ENCODE measurements at regions not wholly inside any gene's neighbourhood (a gene's known extent, or its start where the extent isn't known, plus 50 kb on each side); places are given as distances from the start of the nearest gene placed in this dataset.
"Not testable (repeated sequence)": the region's sequence is repeated elsewhere in the genome, so short reads cannot be mapped to it uniquely, and the experiment has no call there.

DNA sequence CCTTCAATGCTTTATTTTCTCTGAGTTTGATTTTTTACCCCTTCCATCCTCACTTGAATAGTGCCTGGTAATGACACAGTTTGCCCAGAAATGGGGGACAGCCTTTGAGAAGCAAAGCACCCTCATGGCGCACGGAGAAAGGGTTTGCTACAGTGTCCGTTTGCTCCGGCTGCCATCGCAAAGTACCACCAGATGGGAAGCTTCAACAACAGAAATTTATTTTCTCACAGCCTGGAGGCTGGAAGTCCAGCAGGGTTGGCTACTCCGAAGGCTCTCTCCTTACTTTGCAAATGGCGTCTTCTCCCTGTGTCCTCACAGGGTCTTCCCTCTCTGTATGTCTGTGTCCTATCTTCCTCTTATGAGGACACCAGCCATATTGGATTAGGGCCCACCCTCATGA lies 327.7 kb upstream of the KAZN start:
- DNase-seq, result no peak

DNA sequence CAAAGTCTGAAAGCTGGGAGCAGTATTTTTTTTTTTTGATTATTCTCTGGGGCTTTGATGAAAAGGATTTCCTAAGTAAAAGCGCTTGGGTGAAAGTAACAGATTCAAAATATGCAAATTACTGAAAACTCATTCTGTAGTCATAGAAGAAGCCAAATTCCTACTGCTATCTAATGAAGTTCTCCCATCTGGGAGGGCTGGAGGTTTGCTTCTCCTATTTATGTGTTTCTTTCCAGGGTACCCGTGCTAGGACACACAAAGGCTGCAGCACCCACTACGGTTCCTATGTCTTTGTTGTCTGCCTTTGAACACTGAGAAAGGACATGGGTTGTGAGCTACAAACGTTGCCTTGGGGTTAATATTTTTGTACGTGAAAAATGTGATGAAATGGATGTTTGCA lies 324.7 kb upstream of the KAZN start:
- no peak for DNase-seq

DNA sequence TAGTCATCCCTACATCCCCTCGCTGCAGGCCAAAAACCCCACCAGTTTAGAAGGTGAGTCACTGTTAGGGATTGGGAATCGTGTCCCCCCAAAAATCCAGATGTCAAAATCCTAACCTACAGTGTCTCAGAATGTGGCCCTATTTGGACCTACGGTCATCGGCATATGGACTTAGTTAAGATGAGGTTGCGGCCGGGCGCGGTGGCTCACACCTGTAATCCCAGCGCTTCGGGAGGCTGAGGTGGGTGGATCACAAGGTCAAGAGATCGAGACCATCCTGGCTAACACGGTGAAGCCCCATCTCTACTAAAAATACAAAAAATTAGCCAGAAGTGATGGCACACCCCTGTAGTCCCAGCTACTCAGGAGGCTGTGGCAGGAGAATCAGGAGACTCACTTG lies 318.6 kb upstream of the KAZN start:
- not testable (repeated sequence) for DNase-seq

DNA sequence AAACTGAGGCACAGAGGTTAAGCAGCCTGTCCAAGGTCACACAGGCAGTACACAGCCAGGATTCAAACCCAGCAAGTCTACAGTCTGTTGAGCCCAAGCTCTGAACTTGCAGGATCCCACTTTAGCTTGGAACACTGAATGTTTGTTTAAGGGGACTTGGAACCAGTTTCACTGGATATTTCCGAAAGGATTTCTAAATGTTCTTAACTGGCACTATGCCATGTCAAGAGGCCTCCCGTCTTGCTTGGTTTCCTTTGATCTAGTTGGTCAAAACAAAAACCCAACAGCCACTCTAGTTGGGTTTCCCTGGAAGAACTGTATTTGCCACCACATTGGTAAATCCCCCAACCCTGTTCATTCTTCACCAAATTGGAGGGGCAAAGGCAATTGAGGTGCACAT lies 317.6 kb upstream of the KAZN start:
- no peak for DNase-seq

DNA sequence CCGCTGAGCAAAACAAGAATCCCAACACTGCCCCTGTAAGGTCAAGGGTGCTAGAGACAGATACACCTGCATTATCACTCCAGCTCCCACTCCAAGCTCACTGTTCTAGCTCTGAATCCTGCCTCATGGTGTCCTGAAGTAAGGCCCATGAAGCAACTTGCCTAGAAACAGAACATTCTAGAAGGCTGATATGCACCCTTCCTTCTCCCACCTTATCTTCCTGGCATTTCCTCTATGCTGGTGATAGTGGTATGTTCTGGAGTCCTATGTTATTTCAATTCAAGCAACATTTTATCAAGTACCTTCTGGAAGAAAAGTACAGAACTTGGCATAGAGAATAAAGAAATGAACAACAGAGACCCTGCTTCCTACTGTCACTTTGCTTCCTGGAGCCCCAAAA lies 317.1 kb upstream of the KAZN start:
- no peak for DNase-seq

- no peak for DNase-seq
These were observed 315.8 kb upstream of the KAZN start for GRCh38 chr1:14282707-14283106.

DNA sequence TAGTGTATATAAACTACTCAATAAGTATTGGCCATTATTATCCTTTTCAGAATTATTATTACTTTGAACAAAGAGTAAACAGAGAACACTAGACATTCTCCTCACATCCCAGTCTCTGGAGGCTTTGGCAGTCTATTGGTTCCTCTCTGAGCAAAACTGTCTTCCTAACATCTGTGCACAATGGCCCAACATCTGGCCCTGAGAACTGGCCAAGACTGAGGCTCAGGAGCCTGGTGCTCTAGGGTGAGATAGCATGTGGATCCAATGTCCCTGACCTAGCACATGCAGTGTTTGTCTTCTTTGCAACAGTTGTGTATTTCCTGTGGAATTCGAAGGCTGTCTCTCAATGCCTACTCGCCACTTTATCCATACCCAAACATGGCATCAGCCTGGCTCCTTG lies 313.2 kb upstream of the KAZN start:
- no peak for DNase-seq

- DNase-seq, result not testable (repeated sequence)
These were observed 307.3 kb upstream of the KAZN start for GRCh38 chr1:14291182-14291581.

GRCh38 chr1:14292520-14292919 lies 306.0 kb upstream of the KAZN start:
- DNase-seq, result no peak

DNA sequence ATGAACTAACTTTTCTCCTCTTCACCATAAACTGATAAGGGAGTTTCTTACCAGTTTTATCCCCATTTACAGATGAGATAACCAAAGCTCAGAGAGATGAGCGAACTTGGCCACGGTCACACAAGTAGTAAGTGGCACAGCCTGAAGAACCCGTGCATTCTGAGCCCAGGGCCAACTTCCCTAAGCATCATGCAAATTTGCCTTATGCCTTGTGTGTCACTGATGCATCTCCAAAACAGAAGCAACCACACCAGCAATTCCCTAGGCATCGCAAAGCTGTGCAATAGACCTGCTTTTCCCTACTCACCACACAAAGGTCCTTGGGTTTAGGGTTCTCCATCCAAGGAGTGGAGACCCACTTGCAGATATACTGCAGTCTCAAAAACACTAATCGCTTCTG lies 304.5 kb upstream of the KAZN start:
- no peak for DNase-seq

DNA sequence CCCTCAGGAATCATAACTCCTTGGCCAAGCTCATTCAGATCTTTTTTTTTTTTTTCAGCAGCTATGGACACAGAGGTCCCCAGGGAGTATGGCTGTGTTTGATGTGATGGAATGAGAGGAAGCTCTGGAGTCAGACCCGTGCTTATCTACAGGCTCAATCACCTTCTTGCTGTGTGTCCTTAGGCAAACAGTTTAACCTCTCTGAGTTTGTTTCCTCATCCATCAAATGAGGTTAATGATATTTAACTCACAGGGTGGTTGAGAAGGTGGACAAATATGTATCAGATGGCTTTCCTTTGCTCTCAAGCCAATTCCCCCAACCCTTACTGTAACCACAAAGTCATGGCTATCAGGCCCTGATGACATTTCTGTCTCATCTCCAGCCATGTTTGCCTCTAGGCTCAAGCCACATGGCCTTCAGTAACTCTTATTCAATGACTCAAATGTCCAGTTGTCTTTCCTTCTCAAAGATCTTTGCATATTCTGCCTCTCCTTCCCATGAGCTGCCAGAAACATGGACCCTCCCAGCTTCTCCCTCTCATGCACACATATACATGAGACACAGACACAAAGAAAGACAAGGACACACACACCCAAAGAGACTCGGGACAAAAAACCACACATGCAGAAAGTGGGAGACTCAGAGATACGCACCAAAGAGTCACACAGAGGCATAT lies 303.5 kb upstream of the KAZN start:
- no peak for DNase-seq

GRCh38 chr1:14296795-14297194 lies 301.7 kb upstream of the KAZN start:
- DNase-seq, result no peak

- DNase-seq, result no peak
These were observed 301.1 kb upstream of the KAZN start for GRCh38 chr1:14297356-14297755.

GRCh38 chr1:14298806-14299205 lies 299.7 kb upstream of the KAZN start:
- no peak for DNase-seq

DNA sequence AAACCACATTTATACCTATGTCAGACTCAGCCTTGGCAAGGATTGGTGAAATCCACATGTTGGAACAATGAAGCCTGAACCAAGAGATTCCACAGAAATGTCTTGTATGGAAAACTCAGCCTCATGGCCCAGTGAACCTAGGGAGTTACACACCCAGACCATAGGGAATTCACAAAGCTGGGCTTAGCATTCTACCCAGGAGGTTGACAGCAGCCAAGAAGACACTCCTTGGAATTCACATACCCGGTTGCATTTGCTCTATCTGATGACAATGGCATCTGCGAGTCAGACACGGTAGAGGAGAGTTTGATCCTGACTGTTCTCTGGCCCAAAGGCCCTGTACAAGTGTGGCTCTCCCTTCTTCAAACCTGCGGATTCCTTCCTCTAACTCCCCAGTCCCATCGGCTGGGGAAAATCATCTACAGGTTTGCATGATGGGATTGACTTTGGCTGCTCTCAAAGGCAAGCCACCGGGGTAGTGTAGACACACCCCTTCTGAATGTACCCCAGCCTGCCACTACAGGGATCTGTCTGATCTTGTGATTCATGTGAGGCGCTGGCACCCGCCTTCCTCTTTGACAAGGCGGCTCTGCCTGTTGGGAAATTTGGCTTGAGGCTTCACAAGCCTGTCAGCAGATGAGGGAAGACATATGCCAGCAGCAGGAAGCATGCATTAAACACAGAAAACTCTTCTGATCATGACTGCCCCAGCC lies 297.3 kb upstream of the KAZN start:
- DNase-seq, result peak; percentile 41

- DNase-seq, result no peak
These were observed 296.8 kb upstream of the KAZN start for GRCh38 chr1:14301704-14302024.

- DNase-seq, result no peak
These were observed 296.5 kb upstream of the KAZN start for GRCh38 chr1:14302025-14302424.

DNA sequence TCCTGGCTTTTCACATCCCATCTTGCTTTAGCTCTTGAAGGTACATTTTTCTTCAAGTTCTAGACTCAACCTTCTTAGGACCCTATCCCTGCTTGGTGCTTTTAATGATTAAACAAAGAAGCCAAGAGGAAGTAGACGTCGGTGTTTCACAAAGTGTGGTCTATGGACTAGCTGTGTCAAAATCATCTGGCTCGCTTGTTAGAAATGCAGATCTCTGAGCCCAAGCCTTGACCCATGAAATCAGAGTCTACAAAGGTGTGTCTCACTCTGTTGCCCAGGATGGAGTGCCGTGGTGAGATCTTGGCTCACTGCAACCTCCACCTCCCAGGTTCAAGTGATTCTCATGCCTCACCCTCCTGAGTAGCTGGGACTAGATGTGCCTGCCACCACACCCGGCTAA lies 295.5 kb upstream of the KAZN start:
- no peak for DNase-seq

DNA sequence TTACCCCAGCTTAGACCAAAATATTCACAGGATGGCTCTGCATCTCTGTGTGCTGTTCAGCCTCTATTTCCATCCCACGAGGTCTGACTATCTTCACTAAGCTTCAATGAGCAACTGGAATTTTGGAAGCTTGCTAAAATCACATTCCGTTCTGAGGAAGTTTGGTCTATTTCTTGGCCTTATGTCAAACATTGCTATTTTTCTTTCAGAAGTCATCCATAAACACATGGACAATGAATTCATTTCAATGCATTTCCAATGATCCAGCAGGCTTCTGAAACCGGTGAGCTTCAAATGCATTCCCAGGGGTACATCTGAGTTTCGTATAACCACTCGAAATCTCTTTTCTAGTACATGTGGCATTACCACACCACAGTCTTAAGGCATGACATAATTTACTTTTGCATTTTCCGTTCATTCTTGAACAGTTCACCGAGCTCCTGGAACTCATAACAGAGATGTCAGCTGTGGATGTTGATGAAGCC lies 294.1 kb upstream of the KAZN start:
- no peak for DNase-seq

- DNase-seq, result no peak
These were observed 290.0 kb upstream of the KAZN start for GRCh38 chr1:14308460-14308859.

DNA sequence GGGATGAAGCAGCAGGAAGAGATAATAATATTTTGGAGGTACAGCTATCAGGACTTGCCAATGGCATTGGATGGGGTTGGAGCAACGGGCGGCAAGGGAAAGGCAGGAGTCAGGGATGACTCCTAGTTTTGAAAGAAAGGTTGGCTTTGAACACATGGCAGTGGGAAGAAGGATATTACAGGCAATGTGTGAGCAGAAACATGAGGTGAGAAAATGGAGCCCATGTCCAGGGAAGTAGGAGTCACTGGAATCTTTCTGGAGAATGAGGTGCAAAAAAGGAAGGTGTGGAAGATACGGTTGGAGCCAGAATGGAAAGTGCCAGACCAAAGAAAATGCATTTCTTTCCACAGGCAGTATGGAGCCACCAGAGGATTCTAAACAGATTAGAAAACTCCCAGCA lies 288.5 kb upstream of the KAZN start:
- no peak for DNase-seq

DNA sequence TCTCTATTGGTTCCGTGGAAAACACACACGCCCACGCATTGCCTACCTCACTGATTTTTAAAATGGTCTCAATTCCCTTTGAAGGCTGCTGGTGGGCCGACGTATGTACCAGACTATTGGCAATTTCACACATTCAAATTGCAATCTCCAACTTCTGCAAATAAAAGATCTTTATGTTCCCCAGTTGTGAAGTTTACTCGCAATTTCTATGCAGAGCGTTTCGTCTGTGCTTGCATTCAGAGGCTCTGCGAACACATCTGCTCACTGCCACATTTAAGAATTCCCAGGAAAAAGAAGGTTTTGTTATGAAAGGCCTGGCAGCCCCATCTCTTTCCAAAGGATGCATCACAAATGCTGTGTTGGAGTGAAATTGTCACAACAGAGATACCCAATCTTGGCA lies 288.0 kb upstream of the KAZN start:
- DNase-seq, result no peak

DNA sequence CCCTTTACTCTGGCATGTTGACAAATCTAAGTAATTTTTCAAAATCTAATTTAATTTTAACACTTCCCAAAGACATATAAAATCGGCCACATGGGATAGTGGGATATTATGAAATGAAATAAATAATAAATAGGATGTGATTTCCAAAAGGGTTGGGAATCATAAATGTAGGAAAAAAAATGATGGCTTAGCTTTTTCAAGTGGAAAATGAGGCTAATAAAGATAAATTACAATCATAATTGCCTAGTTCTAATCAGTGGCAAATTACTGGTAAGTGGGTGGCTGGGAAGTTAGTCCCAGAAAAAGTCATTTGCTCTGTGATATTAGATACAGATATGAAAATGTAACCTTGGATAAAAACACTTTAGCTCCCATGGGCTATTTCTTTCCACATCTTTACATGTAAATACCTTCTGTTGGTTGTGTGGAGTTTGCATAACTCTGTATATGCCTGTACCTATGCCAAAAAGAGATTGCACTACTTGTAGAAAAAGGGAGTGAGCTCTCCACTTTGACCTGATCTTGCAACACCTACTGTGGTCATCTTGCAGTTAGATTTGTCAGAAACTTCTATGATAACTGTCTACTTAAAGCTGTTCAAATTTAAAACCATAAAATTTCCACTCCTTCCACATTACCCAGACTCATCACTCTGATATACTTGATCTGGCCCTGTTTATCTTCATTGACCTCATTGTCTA lies 284.6 kb upstream of the KAZN start:
- DNase-seq, result no peak

GRCh38 chr1:14318830-14319229 lies 279.7 kb upstream of the KAZN start:
- DNase-seq, result no peak

Data from DMS 273 treated with DMSO at 0.1 percent for 48 hours (cell line).